WTC11 (cell line): ENCODE measurements at regions not wholly inside any gene's neighbourhood (a gene's known extent, or its start where the extent isn't known, plus 50 kb on each side); places are given as distances from the start of the nearest gene placed in this dataset.

ENCODE experiments used
- ATAC-seq: fragments of 200-7000 bp; cut with Tn5 transposase; 2 replicates; pipeline ENCODE4 v1.10.0; 2021; ENCODE audit warnings: mild to moderate bottlenecking, moderate library complexity
- CTCF ChIA-PET: fragments of 300-600 bp; sonication (Branson Sonifier 250); formaldehyde crosslinking; loops from one replicate; lab custom pipeline; 2021; ENCODE audit warnings: antibody characterized with exemption; lab: Charles Lee
- POLR2A ChIA-PET: fragments of 350-600 bp; sonication (Branson Sonifier 250); formaldehyde crosslinking; loops from one replicate; lab custom pipeline; 2021; ENCODE audit warnings: antibody characterized with exemption; lab: Charles Lee
- DNase-seq: peaks from one replicate; pipeline ENCODE4 v3.0.0; 2021; ENCODE audit warnings: low spot score
- H3K27ac Mint-ChIP-seq: 2 replicates; pipeline ENCODE4 v1.8.0; 2021; ENCODE audit warnings: mixed read lengths
- H3K27me3 Mint-ChIP-seq: 2 replicates; pipeline ENCODE4 v1.8.0; 2021; ENCODE audit warnings: low read depth, mild to moderate bottlenecking, moderate library complexity, mixed read lengths
- H3K36me3 Mint-ChIP-seq: 2 replicates; pipeline ENCODE4 v1.8.0; 2021; ENCODE audit warnings: mixed read lengths
- H3K4me1 Mint-ChIP-seq: 2 replicates; pipeline ENCODE4 v1.8.0; 2022; ENCODE audit warnings: mixed read lengths
- H3K4me3 Mint-ChIP-seq: 2 replicates; pipeline ENCODE4 v1.8.0; 2021; ENCODE audit warnings: mild to moderate bottlenecking, moderate library complexity, mixed read lengths
- H3K9me3 Mint-ChIP-seq: 2 replicates; pipeline ENCODE4 v1.8.0; 2021; ENCODE audit warnings: mixed read lengths
- FOXJ3 ChIP-seq: sonication (generic); formaldehyde crosslinking; IDR thresholded peaks from 2 replicates; pipeline ENCODE4 v1.9.0; 2021; ENCODE audit warnings: missing genetic modification reagents, mild to moderate bottlenecking, borderline replicate concordance
- HMGA2 ChIP-seq: fragments of 250-450 bp; sonication (Bioruptor Pico); IDR thresholded peaks from 2 replicates; pipeline ENCODE4 v1.4.0; 2021; ENCODE audit warnings: mild to moderate bottlenecking, moderate library complexity
- KAT7 ChIP-seq: sonication (generic); formaldehyde crosslinking; IDR thresholded peaks from 2 replicates; pipeline ENCODE4 v1.8.1; 2023; ENCODE audit warnings: missing genetic modification reagents, mild to moderate bottlenecking, borderline replicate concordance
- PRRX2 ChIP-seq: fragments of 250-450 bp; sonication (Bioruptor Pico); IDR thresholded peaks from 2 replicates; pipeline ENCODE4 v1.8.0; 2021; ENCODE audit warnings: mild to moderate bottlenecking
- TCF7 ChIP-seq: sonication (generic); formaldehyde crosslinking; IDR thresholded peaks from 2 replicates; pipeline ENCODE4 v1.8.0; 2022; ENCODE audit warnings: mild to moderate bottlenecking, low read depth, missing genetic modification reagents, moderate library complexity
- TF ChIP-seq, protein P1 (sequence below): fragments of 250-450 bp; sonication (Bioruptor Pico); IDR thresholded peaks from 2 replicates; pipeline ENCODE4 v1.9.0; 2021; ENCODE audit warnings: mild to moderate bottlenecking
- TF ChIP-seq, protein P2 (sequence below): sonication (generic); formaldehyde crosslinking; IDR thresholded peaks from 2 replicates; pipeline ENCODE4 v1.8.1; 2022; ENCODE audit warnings: missing genetic modification reagents, borderline replicate concordance
- TF ChIP-seq, protein P3 (sequence below): sonication (generic); formaldehyde crosslinking; IDR thresholded peaks from 2 replicates; pipeline ENCODE4 v1.8.1; 2023; ENCODE audit warnings: mild to moderate bottlenecking, missing genetic modification reagents
- TF ChIP-seq, protein P4 (sequence below): fragments of 250-450 bp; sonication (Bioruptor Pico); IDR thresholded peaks from 2 replicates; pipeline ENCODE4 v1.9.0; 2021; ENCODE audit warnings: mild to moderate bottlenecking
- TF ChIP-seq, protein P5 (sequence below): fragments of 250-450 bp; sonication (Bioruptor Pico); IDR thresholded peaks from 2 replicates; pipeline ENCODE4 v1.9.0; 2021; ENCODE audit warnings: moderate library complexity, mild to moderate bottlenecking, inconsistent platforms, borderline replicate concordance
- TF ChIP-seq, protein P6 (sequence below): sonication (generic); formaldehyde crosslinking; IDR thresholded peaks from 2 replicates; pipeline ENCODE4 v1.8.0; 2022; ENCODE audit warnings: missing genetic modification reagents
- TF ChIP-seq, protein P7 (sequence below): fragments of 250-450 bp; sonication (Bioruptor Pico); IDR thresholded peaks from 2 replicates; pipeline ENCODE4 v1.8.0; 2021; ENCODE audit warnings: mild to moderate bottlenecking
- TF ChIP-seq, protein P8 (sequence below): sonication (generic); formaldehyde crosslinking; IDR thresholded peaks from 2 replicates; pipeline ENCODE4 v1.8.1; 2023; ENCODE audit warnings: mild to moderate bottlenecking, moderate library complexity, missing genetic modification reagents

DNA sequence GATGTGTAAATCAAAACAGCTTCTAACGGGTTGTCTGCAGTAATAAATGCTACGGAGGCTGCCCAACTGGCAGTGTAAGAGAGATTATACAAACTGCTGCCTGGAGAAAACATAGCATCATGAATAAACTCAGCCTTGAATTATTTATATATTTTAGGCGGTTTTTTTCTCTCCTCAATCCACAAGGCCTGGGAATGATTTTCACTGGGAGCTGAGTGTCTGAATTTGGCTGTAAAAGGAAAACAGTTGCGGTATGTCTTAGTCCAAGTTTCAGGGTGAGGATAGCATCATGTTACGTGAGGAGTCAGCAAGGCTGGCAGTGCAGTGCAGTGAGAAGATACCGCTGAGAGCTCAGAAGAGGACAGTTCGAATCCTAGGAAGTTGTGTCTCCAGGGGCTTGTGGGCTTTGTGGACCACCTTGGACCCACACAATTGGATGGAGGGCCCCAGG lies 291.5 kb upstream of the BOD1L1 start:
- ChIA-PET CTCF (interaction anchor here (0.7 kb wide), 1 partner anchor 20 kb away, joined by 3 read pairs; no protein-coding TSS in a partner anchor), POLR2A (no interaction called here)
- Mint-ChIP-seq H3K4me3 (no peak overlapping the region), H3K9me3 (no peaks in the 10 kb centered on the region), H3K4me1 (peaks cover 14% of the 10 kb centered on the region), H3K36me3 (no peaks in the 10 kb centered on the region), H3K27ac (no peak overlapping the region), H3K27me3 (no peaks in the 10 kb centered on the region)
- no peak for ATAC-seq
- TF ChIP-seq, protein P1, sequence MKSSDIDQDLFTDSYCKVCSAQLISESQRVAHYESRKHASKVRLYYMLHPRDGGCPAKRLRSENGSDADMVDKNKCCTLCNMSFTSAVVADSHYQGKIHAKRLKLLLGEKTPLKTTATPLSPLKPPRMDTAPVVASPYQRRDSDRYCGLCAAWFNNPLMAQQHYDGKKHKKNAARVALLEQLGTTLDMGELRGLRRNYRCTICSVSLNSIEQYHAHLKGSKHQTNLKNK = no peak
- TF ChIP-seq FOXJ3 = no peak
- TF ChIP-seq, protein P2, sequence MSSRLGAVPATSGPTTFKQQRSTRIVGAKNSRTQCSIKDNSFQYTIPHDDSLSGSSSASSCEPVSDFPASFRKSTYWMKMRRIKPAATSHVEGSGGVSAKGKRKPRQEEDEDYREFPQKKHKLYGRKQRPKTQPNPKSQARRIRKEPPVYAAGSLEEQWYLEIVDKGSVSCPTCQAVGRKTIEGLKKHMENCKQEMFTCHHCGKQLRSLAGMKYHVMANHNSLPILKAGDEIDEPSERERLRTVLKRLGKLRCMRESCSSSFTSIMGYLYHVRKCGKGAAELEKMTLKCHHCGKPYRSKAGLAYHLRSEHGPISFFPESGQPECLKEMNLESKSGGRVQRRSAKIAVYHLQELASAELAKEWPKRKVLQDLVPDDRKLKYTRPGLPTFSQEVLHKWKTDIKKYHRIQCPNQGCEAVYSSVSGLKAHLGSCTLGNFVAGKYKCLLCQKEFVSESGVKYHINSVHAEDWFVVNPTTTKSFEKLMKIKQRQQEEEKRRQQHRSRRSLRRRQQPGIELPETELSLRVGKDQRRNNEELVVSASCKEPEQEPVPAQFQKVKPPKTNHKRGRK = no peak
- TF ChIP-seq, protein P3, sequence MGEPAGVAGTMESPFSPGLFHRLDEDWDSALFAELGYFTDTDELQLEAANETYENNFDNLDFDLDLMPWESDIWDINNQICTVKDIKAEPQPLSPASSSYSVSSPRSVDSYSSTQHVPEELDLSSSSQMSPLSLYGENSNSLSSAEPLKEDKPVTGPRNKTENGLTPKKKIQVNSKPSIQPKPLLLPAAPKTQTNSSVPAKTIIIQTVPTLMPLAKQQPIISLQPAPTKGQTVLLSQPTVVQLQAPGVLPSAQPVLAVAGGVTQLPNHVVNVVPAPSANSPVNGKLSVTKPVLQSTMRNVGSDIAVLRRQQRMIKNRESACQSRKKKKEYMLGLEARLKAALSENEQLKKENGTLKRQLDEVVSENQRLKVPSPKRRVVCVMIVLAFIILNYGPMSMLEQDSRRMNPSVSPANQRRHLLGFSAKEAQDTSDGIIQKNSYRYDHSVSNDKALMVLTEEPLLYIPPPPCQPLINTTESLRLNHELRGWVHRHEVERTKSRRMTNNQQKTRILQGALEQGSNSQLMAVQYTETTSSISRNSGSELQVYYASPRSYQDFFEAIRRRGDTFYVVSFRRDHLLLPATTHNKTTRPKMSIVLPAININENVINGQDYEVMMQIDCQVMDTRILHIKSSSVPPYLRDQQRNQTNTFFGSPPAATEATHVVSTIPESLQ = no peak
- no peak for TF ChIP-seq TCF7 (CRISPR knock-in tag)
- TF ChIP-seq, protein P4, sequence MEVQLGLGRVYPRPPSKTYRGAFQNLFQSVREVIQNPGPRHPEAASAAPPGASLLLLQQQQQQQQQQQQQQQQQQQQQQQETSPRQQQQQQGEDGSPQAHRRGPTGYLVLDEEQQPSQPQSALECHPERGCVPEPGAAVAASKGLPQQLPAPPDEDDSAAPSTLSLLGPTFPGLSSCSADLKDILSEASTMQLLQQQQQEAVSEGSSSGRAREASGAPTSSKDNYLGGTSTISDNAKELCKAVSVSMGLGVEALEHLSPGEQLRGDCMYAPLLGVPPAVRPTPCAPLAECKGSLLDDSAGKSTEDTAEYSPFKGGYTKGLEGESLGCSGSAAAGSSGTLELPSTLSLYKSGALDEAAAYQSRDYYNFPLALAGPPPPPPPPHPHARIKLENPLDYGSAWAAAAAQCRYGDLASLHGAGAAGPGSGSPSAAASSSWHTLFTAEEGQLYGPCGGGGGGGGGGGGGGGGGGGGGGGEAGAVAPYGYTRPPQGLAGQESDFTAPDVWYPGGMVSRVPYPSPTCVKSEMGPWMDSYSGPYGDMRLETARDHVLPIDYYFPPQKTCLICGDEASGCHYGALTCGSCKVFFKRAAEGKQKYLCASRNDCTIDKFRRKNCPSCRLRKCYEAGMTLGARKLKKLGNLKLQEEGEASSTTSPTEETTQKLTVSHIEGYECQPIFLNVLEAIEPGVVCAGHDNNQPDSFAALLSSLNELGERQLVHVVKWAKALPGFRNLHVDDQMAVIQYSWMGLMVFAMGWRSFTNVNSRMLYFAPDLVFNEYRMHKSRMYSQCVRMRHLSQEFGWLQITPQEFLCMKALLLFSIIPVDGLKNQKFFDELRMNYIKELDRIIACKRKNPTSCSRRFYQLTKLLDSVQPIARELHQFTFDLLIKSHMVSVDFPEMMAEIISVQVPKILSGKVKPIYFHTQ (CRISPR knock-in tag) = no peak
- TF ChIP-seq, protein P5, sequence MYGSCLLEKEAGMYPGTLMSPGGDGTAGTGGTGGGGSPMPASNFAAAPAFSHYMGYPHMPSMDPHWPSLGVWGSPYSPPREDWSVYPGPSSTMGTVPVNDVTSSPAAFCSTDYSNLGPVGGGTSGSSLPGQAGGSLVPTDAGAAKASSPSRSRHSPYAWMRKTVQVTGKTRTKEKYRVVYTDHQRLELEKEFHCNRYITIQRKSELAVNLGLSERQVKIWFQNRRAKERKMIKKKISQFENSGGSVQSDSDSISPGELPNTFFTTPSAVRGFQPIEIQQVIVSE (CRISPR knock-in tag) = no peak
- no peak for TF ChIP-seq PRRX2 (CRISPR knock-in tag)
- TF ChIP-seq KAT7 (CRISPR knock-in tag) = no peak
- TF ChIP-seq, protein P6, sequence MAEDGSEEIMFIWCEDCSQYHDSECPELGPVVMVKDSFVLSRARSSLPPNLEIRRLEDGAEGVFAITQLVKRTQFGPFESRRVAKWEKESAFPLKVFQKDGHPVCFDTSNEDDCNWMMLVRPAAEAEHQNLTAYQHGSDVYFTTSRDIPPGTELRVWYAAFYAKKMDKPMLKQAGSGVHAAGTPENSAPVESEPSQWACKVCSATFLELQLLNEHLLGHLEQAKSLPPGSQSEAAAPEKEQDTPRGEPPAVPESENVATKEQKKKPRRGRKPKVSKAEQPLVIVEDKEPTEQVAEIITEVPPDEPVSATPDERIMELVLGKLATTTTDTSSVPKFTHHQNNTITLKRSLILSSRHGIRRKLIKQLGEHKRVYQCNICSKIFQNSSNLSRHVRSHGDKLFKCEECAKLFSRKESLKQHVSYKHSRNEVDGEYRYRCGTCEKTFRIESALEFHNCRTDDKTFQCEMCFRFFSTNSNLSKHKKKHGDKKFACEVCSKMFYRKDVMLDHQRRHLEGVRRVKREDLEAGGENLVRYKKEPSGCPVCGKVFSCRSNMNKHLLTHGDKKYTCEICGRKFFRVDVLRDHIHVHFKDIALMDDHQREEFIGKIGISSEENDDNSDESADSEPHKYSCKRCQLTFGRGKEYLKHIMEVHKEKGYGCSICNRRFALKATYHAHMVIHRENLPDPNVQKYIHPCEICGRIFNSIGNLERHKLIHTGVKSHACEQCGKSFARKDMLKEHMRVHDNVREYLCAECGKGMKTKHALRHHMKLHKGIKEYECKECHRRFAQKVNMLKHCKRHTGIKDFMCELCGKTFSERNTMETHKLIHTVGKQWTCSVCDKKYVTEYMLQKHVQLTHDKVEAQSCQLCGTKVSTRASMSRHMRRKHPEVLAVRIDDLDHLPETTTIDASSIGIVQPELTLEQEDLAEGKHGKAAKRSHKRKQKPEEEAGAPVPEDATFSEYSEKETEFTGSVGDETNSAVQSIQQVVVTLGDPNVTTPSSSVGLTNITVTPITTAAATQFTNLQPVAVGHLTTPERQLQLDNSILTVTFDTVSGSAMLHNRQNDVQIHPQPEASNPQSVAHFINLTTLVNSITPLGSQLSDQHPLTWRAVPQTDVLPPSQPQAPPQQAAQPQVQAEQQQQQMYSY (CRISPR knock-in tag) = no peak
- TF ChIP-seq, protein P7, sequence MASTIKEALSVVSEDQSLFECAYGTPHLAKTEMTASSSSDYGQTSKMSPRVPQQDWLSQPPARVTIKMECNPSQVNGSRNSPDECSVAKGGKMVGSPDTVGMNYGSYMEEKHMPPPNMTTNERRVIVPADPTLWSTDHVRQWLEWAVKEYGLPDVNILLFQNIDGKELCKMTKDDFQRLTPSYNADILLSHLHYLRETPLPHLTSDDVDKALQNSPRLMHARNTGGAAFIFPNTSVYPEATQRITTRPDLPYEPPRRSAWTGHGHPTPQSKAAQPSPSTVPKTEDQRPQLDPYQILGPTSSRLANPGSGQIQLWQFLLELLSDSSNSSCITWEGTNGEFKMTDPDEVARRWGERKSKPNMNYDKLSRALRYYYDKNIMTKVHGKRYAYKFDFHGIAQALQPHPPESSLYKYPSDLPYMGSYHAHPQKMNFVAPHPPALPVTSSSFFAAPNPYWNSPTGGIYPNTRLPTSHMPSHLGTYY = no peak
- TF ChIP-seq, protein P8, sequence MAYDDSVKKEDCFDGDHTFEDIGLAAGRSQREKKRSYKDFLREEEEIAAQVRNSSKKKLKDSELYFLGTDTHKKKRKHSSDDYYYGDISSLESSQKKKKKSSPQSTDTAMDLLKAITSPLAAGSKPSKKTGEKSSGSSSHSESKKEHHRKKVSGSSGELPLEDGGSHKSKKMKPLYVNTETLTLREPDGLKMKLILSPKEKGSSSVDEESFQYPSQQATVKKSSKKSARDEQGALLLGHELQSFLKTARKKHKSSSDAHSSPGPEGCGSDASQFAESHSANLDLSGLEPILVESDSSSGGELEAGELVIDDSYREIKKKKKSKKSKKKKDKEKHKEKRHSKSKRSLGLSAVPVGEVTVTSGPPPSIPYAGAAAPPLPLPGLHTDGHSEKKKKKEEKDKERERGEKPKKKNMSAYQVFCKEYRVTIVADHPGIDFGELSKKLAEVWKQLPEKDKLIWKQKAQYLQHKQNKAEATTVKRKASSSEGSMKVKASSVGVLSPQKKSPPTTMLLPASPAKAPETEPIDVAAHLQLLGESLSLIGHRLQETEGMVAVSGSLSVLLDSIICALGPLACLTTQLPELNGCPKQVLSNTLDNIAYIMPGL (CRISPR knock-in tag) = no peak
- TF ChIP-seq HMGA2 (CRISPR knock-in tag) = no peak
- DNase-seq = no peak
